Heart left ventricle (tissue), 16 donors: ENCODE measurements at regions not wholly inside any gene's neighbourhood (a gene's known extent, or its start where the extent isn't known, plus 50 kb on each side); places are given as distances from the start of the nearest gene placed in this dataset.

Experiments
- ATAC-seq, 4 donors: fragments of 200-7000 bp; cut with Tn5 transposase; one replicate each; pipeline ENCODE4 v1.9.1; 2020 to 2022; ENCODE audit warnings: moderate library complexity in 4 of 4, mild to moderate bottlenecking in 3 of 4, moderate number of reproducible peaks in 1 of 4
- DNase-seq, 5 donors: peaks; one replicate each; pipeline ENCODE4 v3.0.0-alpha.2; 2020
- H3K27ac ChIP-seq, 12 donors: fragments of 200-600 bp; sonication (generic) in 4 of 12; one replicate each; pipeline versions ENCODE4 v1.5.0 to v1.8.0; 2016 to 2022; ENCODE audit warnings: mild to moderate bottlenecking in 2 of 12
- H3K27me3 ChIP-seq, 9 donors: fragments of 200-600 bp; sonication (generic) in 2 of 9; one replicate each; pipeline versions ENCODE4 v1.5.1 to v1.8.0; 2016 to 2022; ENCODE audit warnings: mild to moderate bottlenecking in 3 of 9
- H3K36me3 ChIP-seq, 9 donors: fragments of 200-600 bp; sonication (generic) in 2 of 9; one replicate each; pipeline versions ENCODE4 v1.5.0 to v1.8.0; 2018 to 2022; ENCODE audit warnings: mild to moderate bottlenecking in 2 of 9
- H3K4me1 ChIP-seq, 12 donors: fragments of 200-600 bp; sonication (generic) in 4 of 12; one replicate each; pipeline versions ENCODE4 v1.5.0 to v1.8.0; 2016 to 2022; ENCODE audit warnings: mild to moderate bottlenecking in 3 of 12
- H3K4me3 ChIP-seq, 12 donors: fragments of 200-600 bp; sonication (generic) in 4 of 12; one replicate each; pipeline versions ENCODE4 v1.5.0 to v1.8.0; 2017 to 2022; ENCODE audit warnings: mild to moderate bottlenecking in 9 of 12, moderate library complexity in 4 of 12
- H3K9me3 ChIP-seq, 12 donors: fragments of 200-600 bp; sonication (generic) in 4 of 12; one replicate each; pipeline versions ENCODE4 v1.5.0 to v1.8.0; 2016 to 2022; ENCODE audit warnings: mild to moderate bottlenecking in 1 of 12
- POLR2A ChIP-seq, 2 donors: fragments of 450-650 bp; IDR thresholded peaks; one replicate each; pipeline ENCODE4 v1.6.1; 2017; ENCODE audit warnings: antibody characterized with exemption in 2 of 2, mild to moderate bottlenecking in 2 of 2, moderate library complexity in 2 of 2
- WGBS, 4 donors: extraction: QIAGEN DNeasy Blood & Tissue Kit in 2 of 4; methylation state at CpG; one replicate each; pipeline versions ENCODE4 v1.1.5 to v1.1.7; 2013 to 2018; 5-methylcytosine and 5-hydroxymethylcytosine counted together
- intact Hi-C, 10 donors: fragments of 100-400 bp; cut with DNase I; formaldehyde crosslinking; loops; one replicate each; pipeline versions ENCODE4 v1.11.1 to v1.14.2; 2022
- TF ChIP-seq, protein P1 (sequence below), 12 donors: fragments of 200-600 bp; sonication (generic) in 4 of 12; IDR thresholded peaks; one replicate each; pipeline versions ENCODE4 v1.5.0 to v1.8.0; 2018 to 2022; ENCODE audit warnings: antibody characterized with exemption in 12 of 12, mild to moderate bottlenecking in 5 of 12
- donor health status: ischemic (EF 13 %, LVEDD 7.1; RV severe dilation, severe dysfunction).
- donor health status: healthy with polysubstance abuse.
- donor health status: DM: no; HTN: yes; CAD: no.
- donor health status: DM: no; HTN: no; CAD: no.
- donor health status: ischemic (EF 25% LVEDD 6.9; RV normal size, moderate dysfunction).
- donor health status: ischemic (EF 25% LVEDD 5.7; RV mildly dilated, moderate dysfunction).
- donor health status: healthy.
- donor health status: DM: yes; HTN: yes; CAD: no.
- donor health status: ischemic (EF 35%, LVEDD 5.7; RV mildly dilated, moderate dysfunction).
- donor health status: nonischemic (EF 11% LVEDD 7.7; RV severe dilation, severe dysfunction).
- donor health status: DM: yes; HTN: yes; CAD: no.
- donor health status: PGD.
- donor health status: ischemic (EF 29% LVEDD 5.4; RV normal size, mild dysfunction).
- donor health status: nonischemic (EF 23%, LVEDD 6.1; RV moderate dilation, normal function).

DNA sequence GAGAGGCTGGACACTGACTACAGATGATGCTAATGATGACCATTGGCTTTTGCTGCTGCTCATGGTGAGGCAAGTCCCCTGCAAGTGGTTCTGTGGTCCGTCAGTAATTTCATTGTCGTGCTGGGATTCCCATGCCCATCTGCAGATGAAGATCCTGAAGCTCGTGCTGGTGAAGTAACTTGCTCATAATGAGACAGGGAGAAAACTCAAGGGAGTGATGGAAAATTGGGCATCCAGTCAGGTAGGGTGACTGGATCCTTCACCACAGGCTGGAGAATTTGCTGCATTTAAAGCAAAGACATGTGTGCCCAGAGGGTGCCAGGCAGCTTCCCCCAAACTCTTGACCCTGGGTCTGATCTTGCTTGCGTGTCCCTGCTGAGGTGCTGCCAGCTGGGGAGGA lies 125.6 kb downstream of the TSN start:
- 93 to 100% (median 96%) methylated on average over 4 of the region's 4 CpGs for WGBS, 4 donors
- ATAC-seq (no peak), DNase-seq (no peak)
- no peak overlapping the region for H3K27ac ChIP-seq
- peaks cover 0 to 2% (median 0%) of the 10 kb centered on the region in 12 donors for H3K9me3 ChIP-seq
- intact Hi-C loops = no loop called here
- H3K4me3 ChIP-seq = no peak overlapping the region
- peaks cover 0 to 11% (median 0%) of the 10 kb centered on the region in 9 donors for H3K27me3 ChIP-seq
- H3K36me3 ChIP-seq = no peaks in the 10 kb centered on the region
- no peaks in the 10 kb centered on the region for H3K4me1 ChIP-seq
- no peak for TF ChIP-seq POLR2A (IDR thresholded peaks at IDR 0.05)
- TF ChIP-seq, protein P1, sequence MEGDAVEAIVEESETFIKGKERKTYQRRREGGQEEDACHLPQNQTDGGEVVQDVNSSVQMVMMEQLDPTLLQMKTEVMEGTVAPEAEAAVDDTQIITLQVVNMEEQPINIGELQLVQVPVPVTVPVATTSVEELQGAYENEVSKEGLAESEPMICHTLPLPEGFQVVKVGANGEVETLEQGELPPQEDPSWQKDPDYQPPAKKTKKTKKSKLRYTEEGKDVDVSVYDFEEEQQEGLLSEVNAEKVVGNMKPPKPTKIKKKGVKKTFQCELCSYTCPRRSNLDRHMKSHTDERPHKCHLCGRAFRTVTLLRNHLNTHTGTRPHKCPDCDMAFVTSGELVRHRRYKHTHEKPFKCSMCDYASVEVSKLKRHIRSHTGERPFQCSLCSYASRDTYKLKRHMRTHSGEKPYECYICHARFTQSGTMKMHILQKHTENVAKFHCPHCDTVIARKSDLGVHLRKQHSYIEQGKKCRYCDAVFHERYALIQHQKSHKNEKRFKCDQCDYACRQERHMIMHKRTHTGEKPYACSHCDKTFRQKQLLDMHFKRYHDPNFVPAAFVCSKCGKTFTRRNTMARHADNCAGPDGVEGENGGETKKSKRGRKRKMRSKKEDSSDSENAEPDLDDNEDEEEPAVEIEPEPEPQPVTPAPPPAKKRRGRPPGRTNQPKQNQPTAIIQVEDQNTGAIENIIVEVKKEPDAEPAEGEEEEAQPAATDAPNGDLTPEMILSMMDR (IDR thresholded peaks at IDR 0.05) = no peak

DNA sequence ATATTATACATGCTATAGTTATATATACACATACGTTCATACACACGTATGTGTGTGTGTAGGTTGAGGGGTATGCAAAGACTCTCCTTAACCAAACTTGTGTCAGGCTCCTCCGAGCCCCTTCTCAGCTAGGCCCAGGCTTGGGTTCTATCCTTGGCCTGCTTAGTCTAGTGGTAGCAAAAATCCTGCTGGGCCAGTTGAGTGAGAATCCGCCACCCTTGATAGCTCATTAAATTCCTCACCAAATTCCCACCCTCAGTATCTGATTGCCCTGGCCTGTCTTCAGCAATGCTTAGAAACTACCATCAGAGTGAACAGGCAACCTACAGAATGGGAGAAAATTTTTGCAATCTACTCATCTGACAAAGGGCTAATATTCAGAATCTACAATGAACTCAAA lies 126.5 kb downstream of the TSN start:
- H3K36me3 ChIP-seq = no peaks in the 10 kb centered on the region
- ATAC-seq (no peak), DNase-seq (no peak)
- no peak overlapping the region for H3K27ac ChIP-seq
- H3K4me3 ChIP-seq = no peak overlapping the region
- 83 to 97% (median 92%) methylated on average over 4 of the region's 4 CpGs for WGBS, 4 donors
- TF ChIP-seq POLR2A (IDR thresholded peaks at IDR 0.05) = no peak
- TF ChIP-seq, protein P1 (IDR thresholded peaks at IDR 0.05) = no peak
- no peaks in the 10 kb centered on the region for H3K4me1 ChIP-seq
- H3K9me3 ChIP-seq = peaks cover 0 to 2% (median 0%) of the 10 kb centered on the region in 12 donors
- intact Hi-C loops = no loop called here
- H3K27me3 ChIP-seq = peaks cover 0 to 11% (median 0%) of the 10 kb centered on the region in 9 donors

DNA sequence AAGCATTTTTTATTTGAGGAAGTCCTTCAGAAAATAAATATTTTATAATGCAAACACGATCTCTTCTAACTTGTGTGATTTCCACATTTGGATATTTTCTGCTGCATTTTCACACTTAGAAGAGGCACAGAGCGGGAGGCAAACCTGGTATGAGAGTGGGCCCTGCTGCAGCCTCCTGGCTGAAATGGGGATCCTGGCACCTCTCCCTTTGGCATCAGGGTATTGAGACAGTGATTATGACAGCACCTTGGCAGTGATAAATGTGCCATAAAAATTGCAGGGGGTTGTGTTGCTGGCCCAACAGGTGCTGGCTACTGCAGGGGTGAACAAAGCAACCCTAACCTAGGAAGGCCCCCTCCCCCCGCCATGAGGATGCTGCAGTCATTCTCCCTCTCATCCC lies 128.6 kb downstream of the TSN start:
- Histone ChIP-seq H3K4me3 (no peak overlapping the region), H3K9me3 (no peaks in the 10 kb centered on the region), H3K36me3 (no peaks in the 10 kb centered on the region), H3K27ac (no peak overlapping the region), H3K27me3 (peaks cover 0 to 11% (median 0%) of the 10 kb centered on the region in 9 donors), H3K4me1 (no peaks in the 10 kb centered on the region)
- TF ChIP-seq, protein P1 (IDR thresholded peaks at IDR 0.05) = no peak
- no peak for TF ChIP-seq POLR2A (IDR thresholded peaks at IDR 0.05)
- DNase-seq (peak in 1 of 5 donors; percentile 23), ATAC-seq (no peak)
- intact Hi-C loops = no loop called here
- WGBS, 4 donors = 70 to 74% (median 72%) methylated on average over 3 of the region's 3 CpGs

DNA sequence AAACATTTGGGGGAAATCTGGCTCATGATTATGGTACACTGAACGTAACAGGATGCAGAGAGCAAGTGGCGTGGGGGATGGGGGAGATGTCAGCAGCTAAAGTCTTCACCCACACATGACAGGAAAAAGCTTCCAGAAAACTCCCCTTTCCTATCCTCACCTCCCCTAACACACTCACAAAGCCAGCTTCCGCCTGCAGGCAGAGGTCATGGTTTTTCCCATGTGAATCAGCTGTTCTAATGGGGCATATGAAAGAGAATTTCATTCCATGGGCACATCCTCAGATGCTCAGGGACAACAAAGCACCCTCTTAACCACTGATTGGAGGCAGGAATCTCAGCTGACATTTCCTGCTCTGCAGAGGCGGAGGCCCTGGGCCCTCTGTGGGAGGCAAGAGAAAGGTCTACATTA lies 129.1 kb downstream of the TSN start:
- Histone ChIP-seq H3K27me3 (peaks cover 0 to 11% (median 0%) of the 10 kb centered on the region in 9 donors), H3K4me1 (no peaks in the 10 kb centered on the region), H3K9me3 (no peaks in the 10 kb centered on the region), H3K36me3 (no peaks in the 10 kb centered on the region), H3K4me3 (no peak overlapping the region), H3K27ac (no peak overlapping the region)
- peak in 1 of 5 donors; percentile 16 for DNase-seq
- intact Hi-C loops = no loop called here
- WGBS, 4 donors = 47 to 71% (median 65%) methylated on average over 4 of the region's 4 CpGs
- ATAC-seq = no peak
- TF ChIP-seq POLR2A (IDR thresholded peaks at IDR 0.05) = no peak
- TF ChIP-seq, protein P1 (IDR thresholded peaks at IDR 0.05) = no peak
